Esophagus mucosa (tissue), 1 donor: ENCODE measurements at regions not wholly inside any gene's neighbourhood (a gene's known extent, or its start where the extent isn't known, plus 50 kb on each side); places are given as distances from the start of the nearest gene placed in this dataset.

ENCODE experiments used
- ATAC-seq: fragments of 200-7000 bp; cut with Tn5 transposase; one replicate; pipeline ENCODE4 v1.9.1; 2020
- donor health status: DM: yes; HTN: yes; CAD: no.

- no peak for ATAC-seq
Measured at GRCh38 chr17:17417718-17418181, 59.0 kb upstream of the MED9 start.

GRCh38 chr17:17419166-17419565, 57.6 kb upstream of the MED9 start:
- ATAC-seq = no peak

- no peak for ATAC-seq
Measured at GRCh38 chr17:17419631-17420030, 57.2 kb upstream of the MED9 start.

- ATAC-seq = no peak
Measured at GRCh38 chr17:17420082-17420481, 56.7 kb upstream of the MED9 start.

GRCh38 chr17:17420561-17421269, 56.1 kb upstream of the MED9 start:
- ATAC-seq = no peak

GRCh38 chr17:17421346-17422216, 55.2 kb upstream of the MED9 start:
- ATAC-seq = no peak

- no peak for ATAC-seq
Measured at GRCh38 chr17:17422217-17422610, 54.6 kb upstream of the MED9 start.

GRCh38 chr17:17422641-17423040, 54.2 kb upstream of the MED9 start:
- no peak for ATAC-seq

- no peak for ATAC-seq
Measured at GRCh38 chr17:17423656-17424055, 53.1 kb upstream of the MED9 start.

GRCh38 chr17:17424552-17424951, 52.2 kb upstream of the MED9 start:
- ATAC-seq = no peak

- ATAC-seq = no peak
Measured at GRCh38 chr17:17425005-17425404, 51.8 kb upstream of the MED9 start.

- ATAC-seq = no peak
Measured at GRCh38 chr17:17425591-17425990, 51.2 kb upstream of the MED9 start.

GRCh38 chr17:17426184-17426583, 50.6 kb upstream of the MED9 start:
- no peak for ATAC-seq
